GM19372 (cell line): ENCODE measurements at regions not wholly inside any gene's neighbourhood (a gene's known extent, or its start where the extent isn't known, plus 50 kb on each side); places are given as distances from the start of the nearest gene placed in this dataset.

Experiments used
- ATAC-seq: cut with Tn5 transposase; IDR thresholded peaks from one replicate; pipeline ENCODE4 v1.9.1; 2021; ENCODE audit warnings: mild to moderate bottlenecking, low read depth, moderate library complexity; ENCODE audit not compliant: unreplicated experiment

GRCh38 chr18:72692086-72692485 lies 147.9 kb upstream of the CBLN2 start:
- no peak for ATAC-seq

- ATAC-seq, result no peak
These were observed 143.6 kb upstream of the CBLN2 start for GRCh38 chr18:72687736-72688135.

DNA sequence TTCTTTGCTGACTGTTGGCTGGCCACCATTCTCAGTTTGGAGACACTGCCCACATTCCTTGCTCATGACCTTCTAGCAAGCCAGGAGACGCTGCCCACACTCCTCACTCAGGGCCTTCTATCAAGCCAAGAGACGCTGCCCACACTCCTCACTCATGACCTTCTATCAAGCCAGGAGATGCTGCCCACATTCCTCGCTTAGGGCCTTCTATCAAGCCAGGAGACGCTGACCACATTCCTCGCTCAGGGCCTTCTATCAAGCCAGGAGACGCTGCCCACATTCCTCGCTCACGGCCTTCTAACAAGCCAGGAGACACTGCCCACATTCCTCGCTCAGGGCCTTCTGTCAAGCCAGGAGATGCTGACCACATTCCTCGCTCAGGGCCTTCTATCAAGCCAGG lies 131.3 kb upstream of the CBLN2 start:
- ATAC-seq, result no peak

DNA sequence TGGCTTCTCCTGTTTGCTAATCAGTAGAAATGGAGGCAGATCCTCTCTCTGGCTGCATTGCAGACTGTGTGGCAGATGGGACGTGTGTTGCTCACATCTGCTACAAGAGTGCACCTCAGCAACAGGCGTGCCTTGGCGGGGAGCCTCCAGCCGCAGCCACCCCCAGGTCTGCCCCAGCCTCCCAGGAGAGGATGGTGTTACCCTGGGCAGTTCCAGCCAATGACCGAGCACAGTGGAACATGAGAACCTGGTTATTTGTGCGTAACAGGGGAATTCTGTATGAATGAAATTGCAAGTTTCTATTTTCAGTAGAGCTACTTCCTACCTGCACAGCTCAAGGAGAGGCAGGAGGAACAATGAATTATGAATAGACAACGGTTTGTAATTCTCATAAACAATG lies 130.6 kb upstream of the CBLN2 start:
- peak; percentile 84 for ATAC-seq

DNA sequence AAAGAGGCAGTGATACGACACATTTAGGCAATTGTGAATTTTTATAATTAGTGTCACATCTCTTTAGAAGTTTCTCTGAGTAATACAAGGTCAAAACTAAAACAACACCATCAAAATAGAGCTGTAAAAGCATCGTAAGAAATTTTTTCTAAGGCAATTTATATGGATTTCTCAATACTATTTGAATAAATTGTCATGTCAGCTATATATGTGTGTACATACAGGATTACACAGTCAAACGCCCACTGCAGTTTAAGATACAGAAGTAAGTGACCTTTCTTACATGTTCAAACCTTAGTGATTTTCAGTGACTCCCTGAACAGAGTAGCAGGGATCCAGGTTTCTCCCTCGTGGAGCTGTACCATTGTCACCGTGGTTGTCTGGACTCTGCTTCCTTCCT lies 129.1 kb upstream of the CBLN2 start:
- no peak for ATAC-seq

DNA sequence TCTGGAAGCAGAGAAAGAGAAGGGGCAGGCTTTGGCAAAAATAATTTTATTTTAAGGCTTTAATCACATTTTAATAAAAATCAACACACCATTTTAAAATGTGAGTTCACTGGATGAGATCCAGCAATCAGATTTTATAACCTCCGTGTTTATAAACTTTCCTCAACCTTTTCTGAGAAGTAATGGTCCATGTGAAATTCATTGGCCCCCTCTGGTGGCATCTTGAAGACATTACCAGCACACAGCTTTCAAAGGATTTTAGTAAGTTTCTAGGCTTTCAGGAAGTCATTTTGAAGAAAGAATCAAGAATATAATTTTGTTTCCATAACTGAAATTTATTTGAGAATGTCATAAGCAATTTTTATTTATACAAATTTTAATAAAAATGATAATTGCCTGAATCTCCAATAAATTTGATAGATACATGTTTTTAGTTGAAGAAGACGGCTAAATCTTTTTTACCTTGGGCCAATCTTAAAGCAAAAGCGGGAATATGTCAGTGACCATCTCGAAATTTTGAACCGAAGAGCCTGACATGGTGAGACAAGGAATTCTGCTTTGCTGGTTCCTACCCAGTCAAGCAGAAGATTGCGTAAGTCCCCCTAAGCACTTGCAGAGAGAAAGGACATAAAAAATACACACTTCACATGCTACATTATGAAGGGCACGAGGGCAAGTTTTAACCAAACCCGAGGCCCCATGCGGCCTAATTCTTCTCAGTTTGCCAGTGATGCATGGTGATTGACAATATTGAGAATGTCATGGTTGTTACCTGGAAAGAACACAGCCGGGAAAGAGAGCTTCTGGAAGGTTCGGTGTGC lies 128.4 kb upstream of the CBLN2 start:
- peak; percentile 49 for ATAC-seq

GRCh38 chr18:72667932-72668331 lies 123.8 kb upstream of the CBLN2 start:
- ATAC-seq, result no peak

GRCh38 chr18:72652990-72653593 lies 109.0 kb upstream of the CBLN2 start:
- ATAC-seq, result peak; percentile 98

- ATAC-seq, result no peak
These were observed 106.9 kb upstream of the CBLN2 start for GRCh38 chr18:72651033-72651432.

DNA sequence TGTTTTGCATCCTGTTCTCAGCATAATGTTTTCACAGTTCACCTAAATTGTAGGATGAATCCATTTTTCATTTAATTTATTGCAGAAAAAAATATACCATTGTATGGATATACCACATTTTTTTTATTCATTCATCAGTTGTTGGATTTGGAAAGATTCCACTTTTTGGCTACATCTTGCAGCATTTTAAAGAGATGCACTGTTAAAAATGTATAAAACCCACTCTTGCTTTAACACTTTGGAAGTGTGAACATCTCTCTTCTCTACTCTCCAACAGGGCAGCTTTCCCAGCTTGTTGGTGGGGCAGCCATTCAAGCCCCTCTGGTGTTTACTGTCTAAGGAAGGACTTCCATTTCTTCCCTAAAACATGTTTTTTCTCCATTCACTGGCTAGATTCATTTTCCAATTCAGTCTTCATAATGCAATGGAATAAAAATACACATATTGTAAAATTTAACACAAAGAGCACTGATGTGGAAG lies 104.4 kb upstream of the CBLN2 start:
- no peak for ATAC-seq

DNA sequence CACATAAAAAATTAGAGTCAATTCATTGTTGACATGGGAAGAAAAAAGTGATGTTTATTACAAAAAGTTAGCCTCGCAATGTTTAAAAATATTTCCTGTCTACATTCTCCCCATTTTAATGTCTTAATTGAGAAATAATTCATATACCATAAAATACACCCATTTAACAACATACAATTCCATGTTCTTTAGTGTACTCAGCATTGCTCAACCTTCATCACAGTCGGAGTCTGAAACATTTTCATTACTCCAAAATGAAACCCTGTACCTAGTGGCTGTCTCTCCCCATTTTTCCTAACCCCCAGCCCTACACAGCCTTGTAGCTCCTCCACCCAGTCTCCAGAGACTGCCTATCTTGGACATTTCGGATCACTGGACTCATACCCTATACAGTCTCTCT lies 103.9 kb upstream of the CBLN2 start:
- no peak for ATAC-seq

DNA sequence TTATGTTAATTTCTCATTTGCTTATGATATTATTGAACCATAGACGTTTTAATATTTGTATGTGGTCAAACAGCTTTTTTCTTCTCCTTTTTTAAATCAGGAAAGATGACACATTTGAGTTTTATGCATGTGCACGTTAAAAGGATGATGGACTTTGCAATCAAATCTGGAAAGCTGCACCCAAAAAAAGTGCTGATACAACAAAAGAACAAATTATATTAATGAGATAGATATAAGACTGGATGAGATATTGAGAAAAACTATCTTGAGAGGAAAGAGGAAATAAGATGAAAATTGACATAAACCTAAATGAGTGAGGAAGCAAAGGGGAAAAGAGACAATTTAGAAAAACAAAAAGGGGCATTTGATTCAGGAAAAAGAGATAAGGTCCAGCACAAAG lies 96.4 kb upstream of the CBLN2 start:
- ATAC-seq, result no peak

- no peak for ATAC-seq
These were observed 94.2 kb upstream of the CBLN2 start for GRCh38 chr18:72638376-72638775.

GRCh38 chr18:72637721-72638120 lies 93.6 kb upstream of the CBLN2 start:
- no peak for ATAC-seq

DNA sequence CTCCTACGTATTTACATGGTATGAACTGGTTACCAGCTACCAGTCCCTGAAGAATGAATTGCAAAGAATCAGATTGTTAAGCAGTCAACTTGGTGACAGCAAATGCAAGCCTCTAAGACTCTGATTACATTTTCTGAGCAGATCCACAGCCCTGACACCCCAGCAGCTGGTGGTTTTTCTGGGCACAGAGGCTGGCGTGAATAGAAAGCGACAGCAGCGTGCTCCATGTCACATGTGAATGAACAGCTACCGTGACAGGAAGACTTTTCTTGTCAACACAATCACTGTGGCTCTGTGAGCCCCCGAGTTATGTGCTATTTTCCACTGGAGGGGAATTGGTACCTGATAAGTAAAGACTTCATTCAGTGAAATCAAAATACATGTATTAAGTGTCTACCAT lies 93.2 kb upstream of the CBLN2 start:
- no peak for ATAC-seq

- no peak for ATAC-seq
These were observed 92.5 kb upstream of the CBLN2 start for GRCh38 chr18:72636611-72637010.

DNA sequence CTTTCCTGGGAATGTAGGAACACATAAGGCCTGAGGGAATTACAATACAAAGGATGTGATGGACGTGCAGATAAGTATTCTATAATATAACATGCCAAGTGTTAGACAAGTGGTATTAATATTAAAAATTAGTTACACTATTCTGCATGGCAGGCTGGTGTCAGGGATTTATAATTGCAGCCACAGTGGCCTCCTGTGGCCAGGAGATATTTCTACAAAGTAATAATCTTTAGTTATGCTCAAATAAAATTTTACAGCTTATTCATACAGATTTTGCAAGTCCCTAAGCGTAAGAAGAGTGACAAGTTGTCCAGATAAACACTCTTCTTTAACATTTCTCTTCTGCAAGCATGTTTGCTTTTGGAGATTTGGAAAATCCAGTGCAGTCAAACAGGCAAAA lies 90.4 kb upstream of the CBLN2 start:
- ATAC-seq, result no peak

DNA sequence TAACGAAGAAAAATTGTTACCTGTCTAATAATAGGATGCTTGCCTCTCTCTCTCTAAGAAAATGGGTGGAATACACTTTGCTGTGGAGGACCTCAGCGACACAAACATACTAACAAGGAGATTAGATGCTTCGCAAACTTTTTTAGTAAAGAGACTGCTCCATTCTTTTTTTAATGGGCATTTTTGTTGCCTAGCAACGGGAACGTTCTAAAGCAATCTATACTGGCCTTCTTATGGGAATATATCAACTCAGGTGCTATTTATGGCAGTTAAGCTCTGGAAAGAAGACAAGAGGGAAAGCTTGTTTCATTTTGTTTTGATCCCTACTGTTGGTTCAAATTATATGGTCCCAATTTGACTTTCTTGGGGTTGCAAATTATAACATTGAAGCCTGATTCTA lies 86.8 kb upstream of the CBLN2 start:
- ATAC-seq, result no peak

GRCh38 chr18:72623444-72623843 lies 79.3 kb upstream of the CBLN2 start:
- ATAC-seq, result no peak

- ATAC-seq, result no peak
These were observed 69.4 kb upstream of the CBLN2 start for GRCh38 chr18:72613534-72613930.

- no peak for ATAC-seq
These were observed 68.9 kb upstream of the CBLN2 start for GRCh38 chr18:72612894-72613533.

DNA sequence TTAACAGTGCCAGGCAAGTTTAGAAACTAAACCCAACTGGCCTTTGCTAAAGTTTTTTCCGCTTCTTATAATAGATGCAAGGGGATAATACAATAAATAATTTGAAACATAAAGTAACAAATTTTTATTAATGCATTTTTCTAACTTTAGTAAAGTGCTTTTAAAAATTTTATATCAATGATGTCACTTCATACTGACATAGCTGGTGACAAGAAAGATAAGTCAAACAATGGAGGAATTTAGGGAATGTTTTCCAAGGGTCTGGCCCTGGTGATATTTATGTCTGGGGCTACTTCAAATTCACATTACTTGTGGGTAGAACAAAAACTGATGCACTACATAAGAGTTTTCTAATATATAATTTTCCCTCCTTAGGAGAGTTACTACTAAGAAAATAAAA lies 61.2 kb upstream of the CBLN2 start:
- no peak for ATAC-seq
